ENCODE measurements at regions not wholly inside any gene's neighbourhood (a gene's known extent, or its start where the extent isn't known, plus 50 kb on each side); places are given as distances from the start of the nearest gene placed in this dataset.

DNA sequence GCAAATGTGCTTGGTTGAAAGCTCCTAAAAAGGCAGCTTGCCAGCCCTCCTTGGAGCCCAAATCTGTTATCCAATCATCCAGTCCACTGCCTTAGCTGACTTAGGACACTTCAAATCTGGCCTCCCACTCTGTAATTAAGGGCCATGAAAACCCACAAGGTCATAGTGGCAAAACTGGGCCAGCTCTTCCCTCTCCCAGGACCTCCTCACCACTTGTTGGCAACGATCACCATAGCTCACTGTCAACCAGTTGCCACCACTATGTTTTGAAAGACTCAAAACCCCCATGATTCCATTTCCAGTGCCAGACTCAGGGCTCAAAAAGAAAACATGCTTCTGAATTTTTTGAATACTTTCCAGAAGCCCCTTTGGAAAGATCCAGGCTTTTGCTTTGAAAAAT is 107.5 kb downstream of the NREP start:
- no peak for DNase-seq (ENCODE audit: low spot score)
- TF ChIP-seq, protein P1, sequence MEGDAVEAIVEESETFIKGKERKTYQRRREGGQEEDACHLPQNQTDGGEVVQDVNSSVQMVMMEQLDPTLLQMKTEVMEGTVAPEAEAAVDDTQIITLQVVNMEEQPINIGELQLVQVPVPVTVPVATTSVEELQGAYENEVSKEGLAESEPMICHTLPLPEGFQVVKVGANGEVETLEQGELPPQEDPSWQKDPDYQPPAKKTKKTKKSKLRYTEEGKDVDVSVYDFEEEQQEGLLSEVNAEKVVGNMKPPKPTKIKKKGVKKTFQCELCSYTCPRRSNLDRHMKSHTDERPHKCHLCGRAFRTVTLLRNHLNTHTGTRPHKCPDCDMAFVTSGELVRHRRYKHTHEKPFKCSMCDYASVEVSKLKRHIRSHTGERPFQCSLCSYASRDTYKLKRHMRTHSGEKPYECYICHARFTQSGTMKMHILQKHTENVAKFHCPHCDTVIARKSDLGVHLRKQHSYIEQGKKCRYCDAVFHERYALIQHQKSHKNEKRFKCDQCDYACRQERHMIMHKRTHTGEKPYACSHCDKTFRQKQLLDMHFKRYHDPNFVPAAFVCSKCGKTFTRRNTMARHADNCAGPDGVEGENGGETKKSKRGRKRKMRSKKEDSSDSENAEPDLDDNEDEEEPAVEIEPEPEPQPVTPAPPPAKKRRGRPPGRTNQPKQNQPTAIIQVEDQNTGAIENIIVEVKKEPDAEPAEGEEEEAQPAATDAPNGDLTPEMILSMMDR (IDR thresholded peaks at IDR 0.05; ENCODE audit: borderline replicate concordance, control extremely low read depth, extremely low read depth, insufficient read depth, missing control alignments): no peak
- in situ Hi-C loops (cut with MboI; ENCODE audit: low sequenced_read_pairs, unreplicated experiment): no loop called here

DNA sequence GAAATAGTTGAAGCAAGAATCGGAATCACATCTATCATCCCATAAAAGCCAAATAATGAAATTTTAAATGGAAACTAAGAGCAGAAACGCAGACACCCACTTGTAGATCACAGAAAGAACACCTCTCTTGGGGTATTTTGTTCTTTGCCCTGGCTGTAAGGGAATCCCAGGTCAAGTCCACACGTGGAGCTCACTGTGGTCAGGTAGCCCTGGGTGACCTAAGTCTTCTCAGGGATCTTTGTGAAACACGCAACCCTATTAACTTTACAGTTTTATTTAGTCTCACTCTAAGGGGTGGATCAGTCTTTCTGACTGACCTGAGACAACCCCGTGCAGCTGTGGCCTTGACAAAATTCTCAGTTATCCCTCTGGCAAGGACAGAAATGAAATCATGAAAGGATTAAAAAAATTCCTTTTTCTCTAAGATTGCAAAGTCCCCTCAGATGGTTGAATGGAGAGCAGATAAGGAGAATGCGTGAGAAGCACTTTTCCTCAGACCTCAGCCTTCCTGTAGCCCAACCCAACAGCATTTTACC is 111.6 kb downstream of the NREP start:
- in situ Hi-C loops (cut with MboI; ENCODE audit: low sequenced_read_pairs, unreplicated experiment): no loop called here
- TF ChIP-seq, protein P1 (IDR thresholded peaks at IDR 0.05; ENCODE audit: borderline replicate concordance, control extremely low read depth, extremely low read depth, insufficient read depth, missing control alignments): no peak
- DNase-seq (ENCODE audit: low spot score): no peak

DNA sequence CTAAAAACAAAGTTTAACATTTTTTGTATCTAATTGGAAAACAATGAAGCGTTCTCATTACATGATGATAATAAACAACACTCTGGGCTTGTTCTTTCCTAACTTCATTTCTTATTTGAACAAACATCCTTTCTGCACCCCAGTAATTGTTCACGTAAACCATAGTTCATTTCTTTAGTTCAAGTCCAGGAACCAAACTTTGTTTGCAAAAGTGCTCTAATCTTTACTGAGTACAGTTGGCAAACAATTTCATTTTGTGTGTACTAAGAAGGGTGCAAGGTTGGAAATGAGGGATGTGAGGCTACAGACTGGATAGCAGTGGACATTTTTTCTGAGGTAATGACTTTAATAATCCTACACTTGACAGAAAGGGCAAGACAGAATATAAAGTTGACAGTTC is 113.5 kb downstream of the NREP start:
- TF ChIP-seq, protein P1 (IDR thresholded peaks at IDR 0.05; ENCODE audit: borderline replicate concordance, control extremely low read depth, extremely low read depth, insufficient read depth, missing control alignments): no peak
- in situ Hi-C loops (cut with MboI; ENCODE audit: low sequenced_read_pairs, unreplicated experiment): no loop called here
- no peak for DNase-seq (ENCODE audit: low spot score)

DNA sequence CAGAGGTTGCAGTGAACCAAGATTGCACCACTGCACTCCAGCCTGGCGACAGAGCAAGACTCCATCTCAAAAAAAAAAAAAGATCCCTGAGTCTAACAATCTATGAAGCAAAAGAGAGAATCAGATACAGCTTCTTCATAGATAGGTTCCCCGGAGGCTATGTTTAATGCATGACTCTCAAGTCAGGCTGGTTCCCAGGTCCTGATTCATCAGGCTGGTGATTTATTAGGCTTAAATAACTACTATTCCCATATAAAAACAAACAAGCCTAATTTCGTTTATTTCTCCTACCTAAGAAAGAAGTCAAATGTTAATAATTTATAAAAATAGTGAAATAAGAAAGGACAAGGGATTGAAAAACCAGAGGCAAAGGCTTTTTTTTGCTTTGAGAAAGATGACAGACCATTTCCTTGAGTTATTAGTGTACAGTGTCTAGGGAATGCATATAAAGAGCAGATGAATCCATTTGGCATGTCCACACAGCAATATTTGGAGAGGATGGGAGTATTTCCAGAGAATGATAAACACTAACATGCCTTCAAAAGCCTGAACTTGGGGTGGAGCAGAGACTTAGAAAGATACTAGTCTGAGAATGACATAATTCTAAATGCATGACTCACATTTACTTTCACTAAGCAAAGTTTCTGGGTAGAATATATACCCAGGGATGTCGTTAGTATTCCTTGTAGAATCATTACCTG is 115.3 kb downstream of the NREP start:
- DNase-seq (ENCODE audit: low spot score): no peak
- in situ Hi-C loops (cut with MboI; ENCODE audit: low sequenced_read_pairs, unreplicated experiment): no loop called here
- TF ChIP-seq, protein P1 (IDR thresholded peaks at IDR 0.05; ENCODE audit: borderline replicate concordance, control extremely low read depth, extremely low read depth, insufficient read depth, missing control alignments): no peak

DNA sequence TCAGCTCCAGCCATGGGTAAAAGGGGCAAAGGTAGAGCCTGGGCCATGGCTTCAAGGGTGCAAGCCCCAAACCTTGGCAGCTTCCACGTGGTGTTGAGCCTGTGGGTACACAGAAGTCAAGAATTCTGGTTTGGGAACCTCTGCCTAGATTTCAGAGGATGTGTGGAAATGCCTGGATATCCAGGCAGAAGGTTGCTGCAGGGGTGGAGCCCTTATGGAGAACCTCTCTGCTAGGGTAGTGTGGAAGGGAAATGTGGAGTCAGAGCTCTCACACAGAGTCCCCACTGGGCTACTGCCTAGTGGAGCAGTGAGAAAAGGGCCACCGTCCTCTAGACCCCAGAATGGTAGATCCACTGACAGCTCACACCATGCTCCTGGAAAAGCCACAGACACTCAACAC is 117.1 kb downstream of the NREP start:
- in situ Hi-C loops (cut with MboI; ENCODE audit: low sequenced_read_pairs, unreplicated experiment): no loop called here
- no peak for DNase-seq (ENCODE audit: low spot score)
- TF ChIP-seq, protein P1 (IDR thresholded peaks at IDR 0.05; ENCODE audit: borderline replicate concordance, control extremely low read depth, extremely low read depth, insufficient read depth, missing control alignments): no peak

- TF ChIP-seq, protein P1 (IDR thresholded peaks at IDR 0.05; ENCODE audit: borderline replicate concordance, control extremely low read depth, extremely low read depth, insufficient read depth, missing control alignments): no peak
- in situ Hi-C loops (cut with MboI; ENCODE audit: low sequenced_read_pairs, unreplicated experiment): no loop called here
- DNase-seq (ENCODE audit: low spot score): no peak
These were observed 120.3 kb downstream of the NREP start for GRCh38 chr5:111636736-111637135.
